Keratinocyte (primary cell): ENCODE measurements at regions not wholly inside any gene's neighbourhood (a gene's known extent, or its start where the extent isn't known, plus 50 kb on each side); places are given as distances from the start of the nearest gene placed in this dataset.

Source experiments
- EZH2 ChIP-seq: IDR thresholded peaks from one replicate; pipeline ENCODE4 v1.6.1; 2012; ENCODE audit warnings: inconsistent platforms, mild to moderate bottlenecking, low read length, moderate library complexity
- TF ChIP-seq, protein P1 (sequence below), 3 experiments: IDR thresholded peaks in 1 of 3; conservative IDR thresholded peaks in 1 of 3; optimal IDR thresholded peaks in 1 of 3; 2 replicates in 2 of 3; 3 replicates in 1 of 3; pipeline versions ENCODE3 to v1.5.1; 2011; ENCODE audit warnings: low read length in 3 of 3, mild to moderate bottlenecking in 3 of 3, moderate library complexity in 2 of 3, control low read depth in 1 of 3, inconsistent platforms in 1 of 3; ENCODE audit not compliant: insufficient read depth in 2 of 3; ENCODE audit errors: extremely low read depth in 1 of 3

DNA sequence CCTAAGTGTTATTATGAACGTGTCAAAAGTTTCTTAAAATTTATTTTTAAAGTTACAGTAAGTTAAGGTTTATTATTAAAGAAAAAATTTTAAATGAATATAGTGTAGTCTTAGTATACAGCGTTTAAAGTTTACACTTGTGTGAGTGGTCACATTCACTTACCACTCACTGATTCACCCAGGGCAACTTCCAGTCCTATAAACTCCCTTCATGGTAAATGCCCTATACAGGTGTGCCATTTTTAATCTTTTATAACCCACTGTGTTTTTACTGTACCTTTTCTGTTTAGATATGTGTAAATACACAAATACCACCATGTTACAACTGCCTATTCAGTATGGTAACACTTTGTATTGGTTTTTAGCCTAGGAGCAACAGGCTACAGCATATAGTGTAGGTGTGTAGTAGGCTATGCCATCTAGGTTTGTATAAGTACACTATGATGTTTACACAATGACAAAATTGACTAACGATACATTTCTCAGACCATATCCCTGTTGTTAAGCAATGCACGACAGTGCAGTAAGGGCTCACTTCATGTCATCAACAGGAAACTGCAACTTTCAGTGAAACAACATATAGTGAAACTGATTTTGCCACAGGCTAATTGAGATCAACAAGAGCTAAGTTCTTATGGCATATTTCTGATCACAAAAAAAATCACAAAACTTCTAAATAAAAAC is 112.0 kb upstream of the TMCC3 start:
- TF ChIP-seq, protein P1, sequence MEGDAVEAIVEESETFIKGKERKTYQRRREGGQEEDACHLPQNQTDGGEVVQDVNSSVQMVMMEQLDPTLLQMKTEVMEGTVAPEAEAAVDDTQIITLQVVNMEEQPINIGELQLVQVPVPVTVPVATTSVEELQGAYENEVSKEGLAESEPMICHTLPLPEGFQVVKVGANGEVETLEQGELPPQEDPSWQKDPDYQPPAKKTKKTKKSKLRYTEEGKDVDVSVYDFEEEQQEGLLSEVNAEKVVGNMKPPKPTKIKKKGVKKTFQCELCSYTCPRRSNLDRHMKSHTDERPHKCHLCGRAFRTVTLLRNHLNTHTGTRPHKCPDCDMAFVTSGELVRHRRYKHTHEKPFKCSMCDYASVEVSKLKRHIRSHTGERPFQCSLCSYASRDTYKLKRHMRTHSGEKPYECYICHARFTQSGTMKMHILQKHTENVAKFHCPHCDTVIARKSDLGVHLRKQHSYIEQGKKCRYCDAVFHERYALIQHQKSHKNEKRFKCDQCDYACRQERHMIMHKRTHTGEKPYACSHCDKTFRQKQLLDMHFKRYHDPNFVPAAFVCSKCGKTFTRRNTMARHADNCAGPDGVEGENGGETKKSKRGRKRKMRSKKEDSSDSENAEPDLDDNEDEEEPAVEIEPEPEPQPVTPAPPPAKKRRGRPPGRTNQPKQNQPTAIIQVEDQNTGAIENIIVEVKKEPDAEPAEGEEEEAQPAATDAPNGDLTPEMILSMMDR (optimal IDR thresholded peaks at IDR 0.05 in 1 of 3, IDR thresholded peaks at IDR 0.05 in 1 of 3, conservative IDR thresholded peaks at IDR 0.05 in 1 of 3; ENCODE audit: extremely low read depth in 1 of 3, insufficient read depth in 2 of 3, low read length in 3 of 3), result no peak
- no peak for TF ChIP-seq EZH2
